HG02870 (cell line): ENCODE measurements at regions not wholly inside any gene's neighbourhood (a gene's known extent, or its start where the extent isn't known, plus 50 kb on each side); places are given as distances from the start of the nearest gene placed in this dataset.

Experiments used
- ATAC-seq: cut with Tn5 transposase; IDR thresholded peaks from one replicate; pipeline ENCODE4 v1.9.1; 2021; ENCODE audit warnings: mild to moderate bottlenecking, moderate library complexity; ENCODE audit not compliant: unreplicated experiment

- ATAC-seq, result no peak
These were observed 510.3 kb downstream of the NPHP4 start for GRCh38 chr1:5481889-5482288.

- ATAC-seq, result no peak
These were observed 511.3 kb downstream of the NPHP4 start for GRCh38 chr1:5480906-5481305.

GRCh38 chr1:5479876-5480646, 512.2 kb downstream of the NPHP4 start:
- ATAC-seq, result no peak

GRCh38 chr1:5478961-5479360, 513.3 kb downstream of the NPHP4 start:
- no peak for ATAC-seq

- ATAC-seq, result no peak
These were observed 514.0 kb downstream of the NPHP4 start for GRCh38 chr1:5478156-5478695.

GRCh38 chr1:5477716-5478115, 514.5 kb downstream of the NPHP4 start:
- ATAC-seq, result no peak

GRCh38 chr1:5475572-5475971, 516.7 kb downstream of the NPHP4 start:
- no peak for ATAC-seq

- no peak for ATAC-seq
These were observed 519.0 kb downstream of the NPHP4 start for GRCh38 chr1:5473268-5473667.

- no peak for ATAC-seq
These were observed 525.7 kb downstream of the NPHP4 start for GRCh38 chr1:5466487-5466886.

- ATAC-seq, result no peak
These were observed 526.9 kb downstream of the NPHP4 start for GRCh38 chr1:5465281-5465711.

- ATAC-seq, result no peak
These were observed 527.9 kb downstream of the NPHP4 start for GRCh38 chr1:5464366-5464765.

- no peak for ATAC-seq
These were observed 531.3 kb downstream of the NPHP4 start for GRCh38 chr1:5460974-5461373.

GRCh38 chr1:5459839-5460610, 532.2 kb downstream of the NPHP4 start:
- ATAC-seq, result no peak

GRCh38 chr1:5458248-5458647, 534.0 kb downstream of the NPHP4 start:
- ATAC-seq, result no peak

- ATAC-seq, result no peak
These were observed 536.0 kb downstream of the NPHP4 start for GRCh38 chr1:5456090-5456811.

- no peak for ATAC-seq
These were observed 536.6 kb downstream of the NPHP4 start for GRCh38 chr1:5455651-5456050.

GRCh38 chr1:5455056-5455455, 537.2 kb downstream of the NPHP4 start:
- no peak for ATAC-seq

GRCh38 chr1:5453347-5453746, 538.9 kb downstream of the NPHP4 start:
- ATAC-seq, result no peak

- ATAC-seq, result no peak
These were observed 540.6 kb downstream of the NPHP4 start for GRCh38 chr1:5451671-5452070.

GRCh38 chr1:5448486-5448885, 543.7 kb downstream of the NPHP4 start:
- no peak for ATAC-seq

- ATAC-seq, result no peak
These were observed 544.7 kb downstream of the NPHP4 start for GRCh38 chr1:5447503-5447960.
